ENCODE measurements at regions not wholly inside any gene's neighbourhood (a gene's known extent, or its start where the extent isn't known, plus 50 kb on each side); places are given as distances from the start of the nearest gene placed in this dataset.
"Not testable (repeated sequence)": the region's sequence is repeated elsewhere in the genome, so short reads cannot be mapped to it uniquely, and the experiment has no call there.

GRCh38 chr11:37336401-37336800 is 738.4 kb upstream of the RAG2 start:
- DNase-seq (ENCODE audit: low read depth, low spot score) = no peak

GRCh38 chr11:37333345-37333744 is 735.3 kb upstream of the RAG2 start:
- no peak for DNase-seq (ENCODE audit: low read depth, low spot score)

GRCh38 chr11:37323843-37324242 is 725.8 kb upstream of the RAG2 start:
- DNase-seq (ENCODE audit: low read depth, low spot score) = no peak

GRCh38 chr11:37322333-37323194 is 724.5 kb upstream of the RAG2 start:
- DNase-seq (ENCODE audit: low read depth, low spot score) = no peak

- DNase-seq (ENCODE audit: low read depth, low spot score) = no peak
Measured at GRCh38 chr11:37320921-37321320, 722.9 kb upstream of the RAG2 start.

GRCh38 chr11:37317803-37318202 is 719.8 kb upstream of the RAG2 start:
- DNase-seq (ENCODE audit: low read depth, low spot score) = no peak

GRCh38 chr11:37313266-37313665 is 715.2 kb upstream of the RAG2 start:
- DNase-seq (ENCODE audit: low read depth, low spot score) = no peak

GRCh38 chr11:37306563-37306962 is 708.5 kb upstream of the RAG2 start:
- DNase-seq (ENCODE audit: low read depth, low spot score) = no peak

- DNase-seq (ENCODE audit: low read depth, low spot score) = not testable (repeated sequence)
Measured at GRCh38 chr11:37301405-37301804, 703.4 kb upstream of the RAG2 start.

- DNase-seq (ENCODE audit: low read depth, low spot score) = no peak
Measured at GRCh38 chr11:37298173-37298572, 700.1 kb upstream of the RAG2 start.

- DNase-seq (ENCODE audit: low read depth, low spot score) = no peak
Measured at GRCh38 chr11:37286890-37287289, 688.9 kb upstream of the RAG2 start.

GRCh38 chr11:37282367-37282766 is 684.3 kb upstream of the RAG2 start:
- DNase-seq (ENCODE audit: low read depth, low spot score) = no peak

- DNase-seq (ENCODE audit: low read depth, low spot score) = no peak
Measured at GRCh38 chr11:37280200-37280599, 682.2 kb upstream of the RAG2 start.

GRCh38 chr11:37277896-37278465 is 679.9 kb upstream of the RAG2 start:
- DNase-seq (ENCODE audit: low read depth, low spot score) = no peak

- DNase-seq (ENCODE audit: low read depth, low spot score) = no peak
Measured at GRCh38 chr11:37264783-37265182, 666.7 kb upstream of the RAG2 start.

GRCh38 chr11:37264060-37264459 is 666.0 kb upstream of the RAG2 start:
- DNase-seq (ENCODE audit: low read depth, low spot score) = no peak

GRCh38 chr11:37263467-37263866 is 665.4 kb upstream of the RAG2 start:
- DNase-seq (ENCODE audit: low read depth, low spot score) = not testable (repeated sequence)

- no peak for DNase-seq (ENCODE audit: low read depth, low spot score)
Measured at GRCh38 chr11:37259734-37260133, 661.7 kb upstream of the RAG2 start.

GRCh38 chr11:37248145-37248544 is 650.1 kb upstream of the RAG2 start:
- DNase-seq (ENCODE audit: low read depth, low spot score) = no peak

GRCh38 chr11:37246092-37246491 is 648.1 kb upstream of the RAG2 start:
- DNase-seq (ENCODE audit: low read depth, low spot score) = not testable (repeated sequence)

- DNase-seq (ENCODE audit: low read depth, low spot score) = no peak
Measured at GRCh38 chr11:37230865-37231264, 632.8 kb upstream of the RAG2 start.

GRCh38 chr11:37223962-37224361 is 625.9 kb upstream of the RAG2 start:
- DNase-seq (ENCODE audit: low read depth, low spot score) = no peak

GRCh38 chr11:37203006-37203405 is 605.0 kb upstream of the RAG2 start:
- no peak for DNase-seq (ENCODE audit: low read depth, low spot score)

Measured in iPS DF 19.7 (cell line).